Ovary (tissue), 7 donors: ENCODE measurements at regions not wholly inside any gene's neighbourhood (a gene's known extent, or its start where the extent isn't known, plus 50 kb on each side); places are given as distances from the start of the nearest gene placed in this dataset.

Experiments
- DNase-seq, 5 donors: peaks; one replicate each; pipeline ENCODE4 v3.0.0-alpha.2; 2019 to 2020
- H3K27ac ChIP-seq, 2 donors: fragments of 200-600 bp; one replicate each; pipeline versions ENCODE4 v1.5.1 to v1.8.0; 2019 to 2022
- H3K27me3 ChIP-seq: fragments of 200-600 bp; one replicate; pipeline ENCODE4 v1.8.0; 2022
- H3K36me3 ChIP-seq: fragments of 200-600 bp; sonication (generic); one replicate; pipeline ENCODE4 v1.5.1; 2019
- H3K4me1 ChIP-seq: one replicate; pipeline ENCODE4 v1.8.1; 2013; ENCODE audit warnings: mild to moderate bottlenecking, moderate library complexity; ENCODE audit not compliant: insufficient read depth
- H3K4me3 ChIP-seq: fragments of 200-600 bp; sonication (generic); one replicate; pipeline ENCODE4 v1.5.1; 2017
- H3K9me3 ChIP-seq, 2 donors: fragments of 200-600 bp in 1 of 2; sonication (generic) in 1 of 2; one replicate each; pipeline versions ENCODE4 v1.5.1 to v1.8.1; 2013 to 2019; ENCODE audit warnings: mild to moderate bottlenecking in 1 of 2, moderate library complexity in 1 of 2
- CTCF ChIP-seq, 3 donors: fragments of 450-650 bp in 2 of 3; fragments of 200-600 bp in 1 of 3; IDR thresholded peaks; one replicate each; pipeline versions ENCODE4 v1.5.1 to v1.8.0; 2016 to 2022; ENCODE audit warnings: antibody characterized with exemption in 3 of 3, mild to moderate bottlenecking in 1 of 3
- EP300 ChIP-seq: sonication (generic); formaldehyde crosslinking; IDR thresholded peaks from one replicate; pipeline ENCODE4 v1.6.1; 2017; ENCODE audit warnings: antibody characterized with exemption
- POLR2A ChIP-seq: fragments of 450-650 bp; IDR thresholded peaks from one replicate; pipeline ENCODE4 v1.6.1; 2017; ENCODE audit warnings: antibody characterized with exemption, mild to moderate bottlenecking, moderate library complexity
- WGBS, 3 donors: extraction: QIAGEN DNeasy Blood & Tissue Kit in 1 of 3; methylation state at CpG; one replicate each; pipeline versions ENCODE4 v1.1.5 to v1.1.7; 2013 to 2017; 5-methylcytosine and 5-hydroxymethylcytosine counted together
- intact Hi-C, 4 donors: fragments of 100-400 bp; cut with DNase I; formaldehyde crosslinking; loops; one replicate each; pipeline versions ENCODE4 v1.11.0 to v1.15.1; 2022 to 2023
- donor health status: DM: no; HTN: no; CAD: no; lungs with moderate emphysema.
- donor health status: DM: no; HTN: no; CAD: no.
- donor health status: Bipolar disorder and iron deficiency.
- donor health status: DM: no; HTN: no; CAD: no.
- donor health status: DM: yes; HTN: yes; CAD: no.

DNA sequence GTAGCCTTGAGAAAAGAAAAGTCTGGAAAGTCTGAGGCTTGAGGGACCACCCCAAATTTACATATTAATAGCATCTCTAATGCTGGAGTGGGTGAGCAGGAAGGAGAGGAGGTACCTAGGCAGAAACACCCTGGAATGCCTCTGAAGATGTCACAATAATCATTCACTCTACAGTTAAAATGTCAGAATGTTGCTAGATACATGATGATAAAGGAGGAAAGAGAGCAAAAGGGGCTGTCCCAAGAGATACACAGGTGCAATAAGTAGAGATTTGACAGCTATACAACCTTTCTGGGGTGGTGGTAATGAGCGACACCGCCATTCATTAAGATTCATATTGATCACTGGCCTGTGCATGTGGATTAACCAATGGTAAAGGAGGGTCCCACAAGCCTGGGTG lies 540.5 kb upstream of the FBXO33 start:
- no peak for TF ChIP-seq POLR2A
- TF ChIP-seq EP300: no peak
- TF ChIP-seq CTCF (IDR thresholded peaks at IDR 0.05): no peak
- intact Hi-C loops: no loop called here
- no peaks in the 10 kb centered on the region for H3K36me3 ChIP-seq
- no peaks in the 10 kb centered on the region for H3K9me3 ChIP-seq
- H3K4me3 ChIP-seq: no peak overlapping the region
- no peaks in the 10 kb centered on the region for H3K27me3 ChIP-seq
- no peak for DNase-seq
- WGBS, 3 donors: 46 to 70% (median 46%) methylated on average over 2 of the region's 2 CpGs
- no peak overlapping the region for H3K27ac ChIP-seq
- no peaks in the 10 kb centered on the region for H3K4me1 ChIP-seq

- Histone ChIP-seq H3K27me3 (no peaks in the 10 kb centered on the region), H3K27ac (no peak overlapping the region), H3K4me1 (no peaks in the 10 kb centered on the region), H3K4me3 (no peak overlapping the region), H3K9me3 (no peaks in the 10 kb centered on the region), H3K36me3 (no peaks in the 10 kb centered on the region)
- 69 to 90% (median 86%) methylated on average over 1 of the region's 1 CpG for WGBS, 3 donors
- intact Hi-C loops: no loop called here
- TF ChIP-seq CTCF (IDR thresholded peaks at IDR 0.05) (no peak), POLR2A (no peak), EP300 (no peak)
- no peak for DNase-seq
Measured at GRCh38 chr14:39967885-39968284, 535.7 kb upstream of the FBXO33 start.

- Histone ChIP-seq H3K4me1 (no peaks in the 10 kb centered on the region), H3K27me3 (no peaks in the 10 kb centered on the region), H3K9me3 (no peaks in the 10 kb centered on the region), H3K4me3 (no peak overlapping the region), H3K36me3 (no peaks in the 10 kb centered on the region), H3K27ac (no peak overlapping the region)
- TF ChIP-seq CTCF (IDR thresholded peaks at IDR 0.05): no peak
- no peak for TF ChIP-seq POLR2A
- no peak for TF ChIP-seq EP300
- no peak for DNase-seq
- intact Hi-C loops: no loop called here
- WGBS, 3 donors: 86 to 91% (median 91%) methylated on average over 3 of the region's 3 CpGs
Measured at GRCh38 chr14:39957987-39958386, 525.8 kb upstream of the FBXO33 start.

GRCh38 chr14:39957290-39957689 lies 525.1 kb upstream of the FBXO33 start:
- H3K27me3 ChIP-seq: no peaks in the 10 kb centered on the region
- DNase-seq: no peak
- H3K4me1 ChIP-seq: no peaks in the 10 kb centered on the region
- H3K27ac ChIP-seq: no peak overlapping the region
- no peaks in the 10 kb centered on the region for H3K9me3 ChIP-seq
- TF ChIP-seq CTCF (IDR thresholded peaks at IDR 0.05) (no peak), EP300 (no peak), POLR2A (no peak)
- intact Hi-C loops: no loop called here
- no peaks in the 10 kb centered on the region for H3K36me3 ChIP-seq
- WGBS, 3 donors: 56 to 72% (median 65%) methylated on average over 3 of the region's 3 CpGs
- H3K4me3 ChIP-seq: no peak overlapping the region

DNA sequence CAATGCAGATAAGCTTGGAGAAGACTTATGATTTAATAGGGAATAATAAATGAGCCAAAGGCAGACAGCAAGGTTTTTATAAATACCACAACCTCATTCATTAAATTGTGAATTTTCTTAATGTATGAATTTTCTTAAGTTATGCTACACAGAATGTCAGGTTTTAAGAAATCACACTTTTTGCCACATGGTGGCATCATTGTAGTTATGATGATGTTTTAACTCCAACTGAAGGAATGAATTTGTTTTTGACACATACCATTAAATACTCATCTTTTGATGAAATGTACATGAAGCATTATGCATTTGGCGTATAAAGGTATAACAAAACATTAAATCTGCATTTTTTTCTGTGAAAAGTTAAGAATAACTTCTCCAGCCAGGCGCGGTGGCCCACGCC lies 524.1 kb upstream of the FBXO33 start:
- no peaks in the 10 kb centered on the region for H3K4me1 ChIP-seq
- no peak for TF ChIP-seq POLR2A
- H3K36me3 ChIP-seq: no peaks in the 10 kb centered on the region
- H3K27me3 ChIP-seq: no peaks in the 10 kb centered on the region
- no peaks in the 10 kb centered on the region for H3K9me3 ChIP-seq
- intact Hi-C loops: no loop called here
- H3K27ac ChIP-seq: no peak overlapping the region
- no peak overlapping the region for H3K4me3 ChIP-seq
- 92 to 96% (median 92%) methylated on average over 4 of the region's 4 CpGs for WGBS, 3 donors
- DNase-seq: no peak
